ENCODE measurements at regions not wholly inside any gene's neighbourhood (a gene's known extent, or its start where the extent isn't known, plus 50 kb on each side); places are given as distances from the start of the nearest gene placed in this dataset.

DNA sequence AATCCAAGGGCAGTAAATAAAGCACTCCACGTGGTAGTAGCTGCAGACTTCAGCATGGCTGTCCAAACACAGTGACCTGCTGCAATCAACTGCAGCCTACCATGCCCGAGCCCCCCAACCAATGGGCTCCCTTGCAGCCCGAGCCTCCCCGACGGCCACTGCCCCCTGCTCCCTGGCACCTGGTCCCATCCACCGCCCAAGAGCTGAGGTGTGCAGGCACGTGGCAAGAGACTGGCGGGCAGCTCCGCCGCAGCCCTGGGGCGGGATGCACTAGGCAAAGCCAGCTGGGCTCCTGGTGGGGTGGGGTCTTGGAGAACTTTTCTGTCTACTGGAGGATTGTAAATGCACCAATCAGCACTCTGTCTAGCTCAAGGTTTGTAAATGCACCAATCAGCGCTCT, 57.6 kb upstream of the RGS2 start:
- H3K36me3 Mint-ChIP-seq: no peaks in the 10 kb centered on the region
- H3K9me3 Mint-ChIP-seq: peaks cover 0 to 5% (median 0%) of the 10 kb centered on the region in 11 donors
- intact Hi-C loops (cut with micrococcal nuclease): no loop called here
- Histone ChIP-seq H3K27me3 (ENCODE audit: control insufficient read depth in 2 of 2, insufficient read depth in 2 of 2, low read length in 2 of 2) (no peaks in the 10 kb centered on the region), H3K27ac (ENCODE audit: low read depth, low read length) (no peak overlapping the region), H3K4me3 (ENCODE audit: low read length) (no peak overlapping the region), H3K4me1 (ENCODE audit: control insufficient read depth in 2 of 2, insufficient read depth in 2 of 2, low read length in 2 of 2) (no peaks in the 10 kb centered on the region), H3K9me3 (ENCODE audit: control insufficient read depth in 2 of 3, low read length in 3 of 3) (no peaks in the 10 kb centered on the region), H3K36me3 (ENCODE audit: control insufficient read depth in 2 of 3, insufficient read depth in 3 of 3, low read length in 3 of 3) (no peaks in the 10 kb centered on the region)
- no peak overlapping the region for H3K4me3 Mint-ChIP-seq
- ChIA-PET CTCF (no interaction called here), POLR2A (interaction anchor here (0.7 kb wide), 1 partner anchor 1600 kb away, joined by 3 read pairs; no protein-coding TSS in a partner anchor)
- no peak for ATAC-seq
- peaks cover 0 to 7% (median 0%) of the 10 kb centered on the region in 5 donors for H3K27me3 Mint-ChIP-seq
- H3K4me1 Mint-ChIP-seq: no peaks in the 10 kb centered on the region
- DNase-seq: no peak
- no peak overlapping the region for H3K27ac Mint-ChIP-seq

- CTCF ChIA-PET: no interaction called here
- Histone ChIP-seq H3K4me3 (ENCODE audit: low read length) (no peak overlapping the region), H3K9me3 (ENCODE audit: control insufficient read depth in 2 of 3, low read length in 3 of 3) (no peaks in the 10 kb centered on the region), H3K4me1 (ENCODE audit: control insufficient read depth in 2 of 2, insufficient read depth in 2 of 2, low read length in 2 of 2) (no peaks in the 10 kb centered on the region), H3K27ac (ENCODE audit: low read depth, low read length) (no peak overlapping the region), H3K36me3 (ENCODE audit: control insufficient read depth in 2 of 3, insufficient read depth in 3 of 3, low read length in 3 of 3) (no peaks in the 10 kb centered on the region), H3K27me3 (ENCODE audit: control insufficient read depth in 2 of 2, insufficient read depth in 2 of 2, low read length in 2 of 2) (no peaks in the 10 kb centered on the region)
- DNase-seq (no peak), ATAC-seq (no peak)
- H3K36me3 Mint-ChIP-seq: no peaks in the 10 kb centered on the region
- peaks cover 2 to 22% (median 13%) of the 10 kb centered on the region in 5 donors for H3K27me3 Mint-ChIP-seq
- H3K9me3 Mint-ChIP-seq: peaks cover 0 to 3% (median 0%) of the 10 kb centered on the region in 11 donors
- no peak overlapping the region for H3K4me3 Mint-ChIP-seq
- POLR2A ChIA-PET: no interaction called here
- H3K27ac Mint-ChIP-seq: no peak overlapping the region
- intact Hi-C loops (cut with micrococcal nuclease): no loop called here
- H3K4me1 Mint-ChIP-seq: no peaks in the 10 kb centered on the region
These were observed 52.5 kb upstream of the RGS2 start for GRCh38 chr1:192756314-192756713.

- H3K9me3 Mint-ChIP-seq: peaks cover 0 to 2% (median 0%) of the 10 kb centered on the region in 11 donors
- Histone ChIP-seq H3K27me3 (ENCODE audit: control insufficient read depth in 2 of 2, insufficient read depth in 2 of 2, low read length in 2 of 2) (no peaks in the 10 kb centered on the region), H3K4me3 (ENCODE audit: low read length) (no peak overlapping the region), H3K27ac (ENCODE audit: low read depth, low read length) (no peak overlapping the region), H3K36me3 (ENCODE audit: control insufficient read depth in 2 of 3, insufficient read depth in 3 of 3, low read length in 3 of 3) (no peaks in the 10 kb centered on the region), H3K4me1 (ENCODE audit: control insufficient read depth in 2 of 2, insufficient read depth in 2 of 2, low read length in 2 of 2) (no peaks in the 10 kb centered on the region), H3K9me3 (ENCODE audit: control insufficient read depth in 2 of 3, low read length in 3 of 3) (no peaks in the 10 kb centered on the region)
- no peaks in the 10 kb centered on the region for H3K36me3 Mint-ChIP-seq
- H3K4me3 Mint-ChIP-seq: no peak overlapping the region
- ChIA-PET CTCF (interaction anchor here (0.6 kb wide), 1 partner anchor 174 kb away, joined by 3 read pairs; no protein-coding TSS in a partner anchor), POLR2A (no interaction called here)
- intact Hi-C loops (cut with micrococcal nuclease): no loop called here
- no peak for ATAC-seq
- no peak overlapping the region for H3K27ac Mint-ChIP-seq
- H3K4me1 Mint-ChIP-seq: no peaks in the 10 kb centered on the region
- DNase-seq: no peak
- peaks cover 2 to 23% (median 15%) of the 10 kb centered on the region in 5 donors for H3K27me3 Mint-ChIP-seq
These were observed 52.0 kb upstream of the RGS2 start for GRCh38 chr1:192756847-192757246.

GRCh38 chr1:192758492-192758891, 50.3 kb upstream of the RGS2 start:
- DNase-seq: no peak
- Mint-ChIP-seq H3K9me3 (peaks cover 0 to 2% (median 0%) of the 10 kb centered on the region in 11 donors), H3K36me3 (no peaks in the 10 kb centered on the region), H3K4me3 (no peak overlapping the region), H3K4me1 (peaks cover 0 to 2% (median 0%) of the 10 kb centered on the region in 7 donors), H3K27me3 (peaks cover 2 to 29% (median 22%) of the 10 kb centered on the region in 5 donors), H3K27ac (no peak overlapping the region)
- no peaks in the 10 kb centered on the region for H3K9me3 ChIP-seq (ENCODE audit: control insufficient read depth in 2 of 3, low read length in 3 of 3)
- no peaks in the 10 kb centered on the region for H3K36me3 ChIP-seq (ENCODE audit: control insufficient read depth in 2 of 3, insufficient read depth in 3 of 3, low read length in 3 of 3)
- no peaks in the 10 kb centered on the region for H3K27me3 ChIP-seq (ENCODE audit: control insufficient read depth in 2 of 2, insufficient read depth in 2 of 2, low read length in 2 of 2)
- intact Hi-C loops (cut with micrococcal nuclease): no loop called here
- H3K27ac ChIP-seq (ENCODE audit: low read depth, low read length): no peak overlapping the region
- no peak for ATAC-seq
- H3K4me1 ChIP-seq (ENCODE audit: control insufficient read depth in 2 of 2, insufficient read depth in 2 of 2, low read length in 2 of 2): no peaks in the 10 kb centered on the region
- H3K4me3 ChIP-seq (ENCODE audit: low read length): no peak overlapping the region
- POLR2A ChIA-PET: no interaction called here
- CTCF ChIA-PET: no interaction called here
